ENCODE measurements at regions not wholly inside any gene's neighbourhood (a gene's known extent, or its start where the extent isn't known, plus 50 kb on each side); places are given as distances from the start of the nearest gene placed in this dataset.

- TF ChIP-seq ZFX (IDR thresholded peaks at IDR 0.05; ENCODE audit: borderline replicate concordance) (no peak), CTCF (IDR thresholded peaks at IDR 0.05) (no peak)
- no peak overlapping the region for H3K27ac ChIP-seq
Observed at GRCh38 chr5:89275066-89275855, 392.3 kb upstream of the MEF2C start.

- H3K27ac ChIP-seq: no peak overlapping the region
- no peak for TF ChIP-seq ZFX (IDR thresholded peaks at IDR 0.05; ENCODE audit: borderline replicate concordance)
- TF ChIP-seq CTCF (IDR thresholded peaks at IDR 0.05): no peak
Observed at GRCh38 chr5:89273289-89273688, 390.3 kb upstream of the MEF2C start.

DNA sequence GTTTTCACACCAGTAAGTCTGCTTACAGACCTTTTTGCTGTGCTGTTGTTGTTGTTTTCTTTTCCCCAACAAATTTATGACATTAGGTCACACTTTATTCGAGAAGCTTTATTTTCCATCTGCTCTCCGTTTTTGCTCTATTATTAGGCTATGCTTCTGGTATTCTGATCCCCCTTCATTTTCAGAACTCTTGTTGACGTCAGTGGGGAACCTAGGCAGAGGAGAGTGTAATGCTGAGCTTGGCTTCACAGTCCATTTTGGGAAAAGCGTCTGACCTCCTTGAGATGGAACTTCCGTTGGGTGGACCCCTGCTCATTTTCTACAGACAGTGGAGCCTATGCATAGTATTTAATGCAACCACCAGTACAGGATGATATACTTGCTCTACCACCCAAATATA, 387.9 kb upstream of the MEF2C start:
- TF ChIP-seq CTCF (IDR thresholded peaks at IDR 0.05) (no peak), ZFX (IDR thresholded peaks at IDR 0.05; ENCODE audit: borderline replicate concordance) (no peak)
- H3K27ac ChIP-seq: no peak overlapping the region

GRCh38 chr5:89269721-89270120, 386.7 kb upstream of the MEF2C start:
- H3K27ac ChIP-seq: no peak overlapping the region
- TF ChIP-seq CTCF (IDR thresholded peaks at IDR 0.05) (no peak), ZFX (IDR thresholded peaks at IDR 0.05; ENCODE audit: borderline replicate concordance) (no peak)

DNA sequence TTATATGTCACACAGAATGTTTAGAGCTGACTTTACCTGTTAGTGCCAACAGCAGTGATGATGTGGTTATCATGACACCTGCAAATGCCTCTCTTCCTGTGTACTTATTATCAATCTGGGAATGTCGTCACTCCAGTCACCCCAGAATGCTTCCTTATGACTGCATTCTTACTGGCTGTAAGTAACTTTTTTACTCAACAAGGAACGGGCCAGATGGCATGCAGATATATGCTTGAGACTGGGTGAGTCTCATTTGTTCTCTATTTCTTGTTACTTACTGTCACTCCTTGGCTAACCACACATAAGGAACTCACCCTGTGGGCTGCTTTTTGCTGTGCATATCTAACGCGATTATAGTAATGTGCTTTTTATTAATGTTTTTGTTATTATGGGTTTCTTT, 385.5 kb upstream of the MEF2C start:
- TF ChIP-seq CTCF (IDR thresholded peaks at IDR 0.05) (no peak), ZFX (IDR thresholded peaks at IDR 0.05; ENCODE audit: borderline replicate concordance) (no peak)

DNA sequence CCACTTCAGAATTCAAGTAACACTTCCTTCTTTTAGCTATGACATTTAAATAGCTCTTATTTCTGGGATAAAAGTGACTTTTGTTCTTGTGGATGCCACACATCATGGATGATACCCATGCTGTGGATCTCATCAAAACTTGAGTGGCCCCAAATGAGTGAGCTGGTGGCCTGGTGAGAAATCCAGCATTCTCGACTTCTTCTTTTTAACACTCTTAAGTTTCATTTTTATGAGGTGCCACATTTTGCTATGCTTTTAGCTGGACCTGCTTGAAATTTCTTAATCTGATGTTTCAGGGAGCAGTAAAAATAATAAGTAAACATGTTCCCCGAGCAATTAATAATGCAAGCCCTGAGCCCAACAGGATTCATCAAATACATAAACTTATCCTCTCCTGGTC, 384.8 kb upstream of the MEF2C start:
- TF ChIP-seq CTCF (IDR thresholded peaks at IDR 0.05) (no peak), ZFX (IDR thresholded peaks at IDR 0.05; ENCODE audit: borderline replicate concordance) (no peak)
- no peak overlapping the region for H3K27ac ChIP-seq

More for the DNA sequence above, 385.5 kb upstream of the MEF2C start:
- no peak overlapping the region for H3K27ac ChIP-seq

- TF ChIP-seq CTCF (IDR thresholded peaks at IDR 0.05) (no peak), ZFX (IDR thresholded peaks at IDR 0.05; ENCODE audit: borderline replicate concordance) (no peak)
- H3K27ac ChIP-seq: no peak overlapping the region
Observed at GRCh38 chr5:89265511-89266179, 382.7 kb upstream of the MEF2C start.
